ENCODE measurements at regions not wholly inside any gene's neighbourhood (a gene's known extent, or its start where the extent isn't known, plus 50 kb on each side); places are given as distances from the start of the nearest gene placed in this dataset.
"Not testable (repeated sequence)": the region's sequence is repeated elsewhere in the genome, so short reads cannot be mapped to it uniquely, and the experiment has no call there.

DNA sequence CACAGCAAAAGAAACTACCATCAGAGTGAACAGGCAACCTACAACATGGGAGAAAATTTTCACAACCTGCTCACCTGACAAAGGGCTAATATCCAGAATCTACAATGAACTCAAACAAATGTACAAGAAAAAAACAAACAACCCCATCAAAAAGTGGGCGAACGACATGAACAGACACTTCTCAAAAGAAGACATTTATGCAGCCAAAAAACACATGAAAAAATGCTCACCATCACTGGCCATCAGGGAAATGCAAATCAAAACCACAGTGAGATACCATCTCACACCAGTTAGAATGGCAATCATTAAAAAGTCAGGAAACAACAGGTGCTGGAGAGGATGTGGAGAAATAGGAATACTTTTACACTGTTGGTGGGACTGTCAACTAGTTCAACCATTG, 207.8 kb downstream of the USP6NL start:
- not testable (repeated sequence) for DNase-seq (ENCODE audit: low read depth)

DNA sequence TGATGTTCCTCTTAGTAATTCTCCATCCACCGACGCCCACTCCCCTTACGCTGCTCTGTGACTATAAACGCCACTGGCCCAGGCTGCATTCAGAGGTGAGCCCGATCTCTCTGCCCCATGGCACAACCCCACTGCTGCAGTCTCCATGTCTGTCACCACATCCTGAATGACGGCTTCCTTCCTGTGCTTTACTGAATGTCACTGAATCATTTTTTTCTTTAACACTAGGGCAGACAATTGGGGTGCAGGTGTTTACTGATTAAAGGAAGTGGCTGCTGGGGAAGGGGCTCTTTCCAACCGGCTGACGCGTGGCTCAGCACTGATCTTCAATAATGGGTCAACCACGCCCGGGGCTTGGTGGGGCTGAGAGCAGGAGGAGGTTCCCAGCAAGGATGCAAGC, 208.3 kb downstream of the USP6NL start:
- peak; percentile 31 for DNase-seq (ENCODE audit: low read depth)

DNA sequence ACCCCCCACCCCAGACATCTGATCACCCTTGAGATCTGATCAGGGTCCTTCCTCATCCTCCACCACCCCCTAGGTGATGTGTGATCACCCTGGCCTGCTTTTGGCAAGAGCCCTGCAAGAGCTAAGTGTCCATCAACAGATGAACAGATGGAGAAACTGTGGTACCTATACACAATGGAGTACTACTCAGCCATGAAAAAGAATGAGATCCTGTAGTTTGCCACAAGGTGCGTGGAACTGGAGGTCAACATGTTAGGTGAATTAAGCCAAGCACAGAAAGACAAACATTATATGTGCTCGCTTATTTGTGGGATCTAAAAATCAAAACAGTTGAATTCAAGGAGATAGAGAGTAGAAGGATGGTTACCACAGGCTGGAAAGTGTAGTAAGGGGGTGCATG, 209.1 kb downstream of the USP6NL start:
- DNase-seq (ENCODE audit: low read depth): no peak

DNA sequence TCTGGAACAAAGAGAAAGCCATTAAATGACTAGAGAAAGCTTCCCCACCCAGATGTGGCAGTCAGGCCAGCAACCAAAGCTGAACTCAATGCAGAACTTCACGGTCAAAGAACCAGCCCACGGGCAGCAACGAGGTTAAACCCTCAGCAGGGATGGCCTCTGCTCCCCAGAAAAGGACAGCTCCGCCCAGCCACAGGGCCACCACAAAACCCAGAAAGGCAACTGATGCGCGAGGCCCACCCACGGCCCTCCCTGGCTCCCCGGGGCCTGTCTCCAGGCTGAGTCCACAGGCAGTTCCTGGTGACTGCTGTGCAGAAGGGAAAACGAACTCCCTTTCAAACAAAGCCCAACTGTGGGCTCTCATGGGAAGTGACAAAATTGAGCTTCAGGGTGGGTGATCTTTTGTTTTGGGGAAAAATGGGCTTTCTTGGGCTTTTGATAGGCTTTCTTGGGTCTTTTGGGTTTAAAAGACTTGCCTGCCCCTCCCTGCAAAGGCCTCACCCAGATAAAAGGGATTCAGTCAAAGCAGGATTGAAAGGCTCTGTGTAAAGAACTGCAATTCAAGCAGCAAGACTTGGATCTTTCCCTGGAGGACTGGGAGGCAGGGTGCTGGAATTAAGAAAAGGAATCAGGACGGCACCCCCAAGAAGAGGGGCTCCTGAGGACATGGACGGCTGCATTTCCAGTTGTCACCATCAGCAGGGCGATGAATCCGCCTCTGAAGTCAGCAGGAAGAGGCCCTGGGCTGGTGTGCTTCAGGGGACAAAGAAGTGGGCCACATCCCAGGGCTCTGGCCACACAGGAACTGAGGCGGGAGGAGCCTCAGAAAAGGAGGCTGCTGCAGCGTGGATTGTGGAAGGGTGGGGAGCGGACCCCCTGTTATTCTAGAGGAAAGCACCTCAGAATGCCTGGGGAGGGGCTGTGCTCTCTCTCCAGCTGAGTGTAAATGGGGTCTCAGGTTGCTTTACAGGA, 209.9 kb downstream of the USP6NL start:
- no peak for DNase-seq (ENCODE audit: low read depth)

DNA sequence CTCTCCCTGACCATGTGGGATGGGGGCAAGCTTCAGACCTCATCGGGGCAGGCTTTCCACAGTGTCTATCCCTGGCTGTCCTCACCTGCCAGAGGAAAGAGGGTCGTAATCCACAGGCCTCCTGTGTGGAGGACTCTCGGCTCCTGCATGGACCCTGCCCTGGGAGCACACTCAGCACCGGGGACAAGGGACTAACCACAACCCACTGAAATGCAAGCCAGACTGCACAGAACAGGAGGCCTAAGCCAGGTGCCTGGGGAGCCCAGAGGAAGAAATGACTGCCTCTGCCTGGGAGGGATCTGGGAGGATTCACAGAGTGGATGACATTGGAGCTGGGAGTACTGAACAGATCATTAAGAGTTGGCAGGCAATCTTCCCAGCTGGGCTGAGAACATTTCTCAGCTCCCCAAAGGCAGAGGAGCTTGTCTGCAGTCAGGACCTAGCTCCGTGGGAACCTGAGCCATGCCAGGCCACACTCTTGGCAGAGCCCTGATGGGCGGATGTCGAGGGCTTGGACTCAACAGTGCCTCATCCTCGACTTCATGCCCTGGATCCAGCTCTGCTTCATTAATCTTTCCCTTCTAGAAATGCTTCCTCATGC, 213.4 kb downstream of the USP6NL start:
- DNase-seq (ENCODE audit: low read depth): no peak

DNA sequence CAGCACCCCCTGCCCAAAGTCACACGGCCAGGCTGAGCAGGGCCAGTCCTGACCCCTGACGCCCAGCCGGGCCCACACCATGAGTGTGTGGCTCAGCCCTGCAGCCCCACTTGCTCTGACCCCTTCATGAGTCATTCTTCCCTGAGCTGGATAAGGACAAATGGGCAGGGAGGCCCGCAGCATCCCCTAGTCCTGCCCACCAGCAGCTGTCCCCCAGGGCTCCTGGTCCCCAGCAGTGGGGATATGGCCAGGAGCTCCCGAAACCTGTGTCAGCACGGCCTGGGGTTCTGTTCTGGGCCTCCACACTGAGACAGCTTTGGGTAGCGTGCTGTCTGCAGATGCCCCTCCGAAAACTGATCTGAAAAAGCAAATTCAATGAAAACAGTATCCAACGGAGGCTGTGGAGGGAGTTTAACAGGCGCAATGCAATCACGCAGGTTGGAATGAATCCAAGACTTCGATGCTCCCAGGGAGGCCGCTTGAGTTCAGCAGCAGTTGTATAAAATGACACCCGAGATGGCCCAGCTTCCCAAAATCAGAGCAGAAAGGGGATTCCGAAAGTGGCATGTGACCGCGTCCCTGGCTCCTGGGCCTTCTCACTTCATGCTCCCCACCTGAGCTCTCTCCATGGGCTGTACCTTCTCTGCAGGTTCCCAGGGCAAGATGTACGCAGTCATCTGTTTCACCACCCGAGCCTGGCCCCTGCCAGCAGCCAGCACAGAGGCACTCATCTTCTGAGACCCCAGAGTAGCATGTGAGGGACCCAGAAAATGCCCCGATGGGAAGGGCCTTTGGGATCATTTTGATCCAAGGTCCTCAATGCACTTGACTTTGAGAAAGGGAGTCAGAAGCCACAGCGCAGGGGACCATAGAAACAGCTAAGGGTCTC, 214.1 kb downstream of the USP6NL start:
- no peak for DNase-seq (ENCODE audit: low read depth)

DNA sequence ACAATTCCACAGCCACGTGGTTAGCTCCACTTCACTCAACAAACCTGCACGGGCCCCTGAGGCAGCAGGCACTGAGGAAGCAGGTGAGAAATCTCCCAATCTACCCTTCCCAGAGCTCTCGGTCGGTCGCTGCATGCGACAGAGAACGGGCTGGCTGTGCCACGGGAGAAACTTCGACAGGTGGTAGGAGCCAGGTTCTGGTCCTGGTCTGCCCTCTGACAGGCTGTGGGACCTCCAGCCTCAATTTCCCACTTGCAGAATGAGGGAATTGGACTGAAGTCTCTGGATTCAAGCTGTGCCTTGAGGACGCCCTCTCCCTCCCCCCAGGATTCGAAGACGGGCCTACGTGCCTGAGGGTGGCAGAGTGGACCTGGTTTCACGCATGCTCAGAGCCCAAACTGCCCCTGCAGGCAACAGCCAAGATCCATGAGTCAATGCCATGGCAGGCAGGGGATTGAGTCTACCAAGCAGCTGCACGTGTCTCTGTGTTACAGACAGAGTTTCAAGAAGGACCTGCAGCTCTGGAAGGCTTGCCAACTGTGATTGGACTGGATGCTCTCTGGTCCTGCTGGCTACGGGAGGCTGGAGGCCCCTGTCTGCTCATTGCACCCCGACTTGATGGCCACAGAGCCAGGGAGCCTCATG, 215.0 kb downstream of the USP6NL start:
- DNase-seq (ENCODE audit: low read depth): no peak

DNA sequence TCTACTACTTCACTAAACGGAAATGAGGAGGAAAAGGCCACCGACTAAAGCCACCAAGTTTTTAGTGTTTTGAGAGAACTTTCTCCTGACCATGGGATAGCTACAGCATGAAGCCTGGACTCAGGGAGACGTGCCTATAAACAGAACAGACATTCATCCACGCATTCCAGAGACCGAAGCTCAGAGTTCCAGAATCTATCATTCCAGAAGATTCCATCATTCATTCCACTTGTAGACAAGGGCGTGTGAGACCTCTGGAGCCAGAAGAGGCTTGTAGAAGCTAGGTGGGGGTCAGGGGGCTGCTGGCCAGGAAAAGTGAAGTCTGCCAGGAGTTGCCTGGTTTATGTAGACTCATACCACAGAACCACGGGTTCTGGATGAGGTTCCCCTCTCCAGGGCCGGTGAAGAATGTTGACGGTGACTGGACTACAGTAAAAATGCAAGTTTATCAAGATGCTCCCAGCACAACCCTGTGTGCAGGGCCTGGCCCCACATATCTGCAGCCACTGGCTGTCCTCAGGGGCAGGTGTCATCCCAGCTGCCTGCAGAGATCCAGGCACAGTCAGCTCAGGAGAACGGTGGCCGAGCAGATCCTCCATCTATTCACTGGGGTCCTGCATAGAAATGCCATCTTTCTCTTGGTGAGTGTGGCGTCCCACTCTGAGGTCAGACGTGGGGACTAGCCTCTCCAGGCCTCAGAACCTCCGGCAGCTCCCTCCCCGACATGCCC, 215.7 kb downstream of the USP6NL start:
- DNase-seq (ENCODE audit: low read depth): no peak

DNA sequence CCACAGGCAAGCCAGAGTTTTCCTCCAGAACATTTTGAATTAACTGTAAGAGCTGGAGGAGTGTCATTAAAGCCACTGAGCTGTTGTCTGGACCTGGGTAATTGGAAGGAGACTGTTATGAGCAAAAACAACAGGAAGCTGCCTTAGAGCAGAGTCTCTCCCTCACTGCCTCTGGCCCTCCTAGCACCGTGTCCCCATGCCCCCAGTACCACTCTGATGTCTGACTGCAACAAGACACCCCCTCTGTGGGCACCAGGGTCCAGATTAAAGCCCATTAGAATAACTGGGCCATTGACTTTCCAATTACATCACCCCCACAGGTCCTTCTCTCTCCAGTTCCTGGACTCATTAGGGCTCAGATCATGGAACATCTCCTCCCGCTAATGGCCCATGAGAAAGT, 216.3 kb downstream of the USP6NL start:
- DNase-seq (ENCODE audit: low read depth): no peak

DNA sequence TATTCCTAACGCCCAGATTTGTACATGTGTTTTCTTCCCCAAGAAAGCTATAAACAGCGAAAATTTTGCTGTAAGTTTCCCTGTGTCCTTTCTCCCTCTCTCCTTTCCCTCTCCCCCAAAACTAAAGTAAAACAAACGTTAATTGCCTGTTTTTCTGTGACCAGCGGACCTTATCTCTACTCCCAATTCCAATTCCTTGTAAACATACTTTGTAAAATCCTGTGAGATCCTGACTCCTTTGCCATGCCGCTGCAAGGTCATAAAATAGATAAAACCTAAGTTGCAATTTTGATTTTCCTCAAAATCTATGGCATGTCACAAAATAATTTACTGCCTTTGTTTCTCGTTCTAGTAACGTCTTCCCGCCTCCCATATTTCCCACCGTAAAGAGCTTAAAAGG, 217.6 kb downstream of the USP6NL start:
- no peak for DNase-seq (ENCODE audit: low read depth)

DNA sequence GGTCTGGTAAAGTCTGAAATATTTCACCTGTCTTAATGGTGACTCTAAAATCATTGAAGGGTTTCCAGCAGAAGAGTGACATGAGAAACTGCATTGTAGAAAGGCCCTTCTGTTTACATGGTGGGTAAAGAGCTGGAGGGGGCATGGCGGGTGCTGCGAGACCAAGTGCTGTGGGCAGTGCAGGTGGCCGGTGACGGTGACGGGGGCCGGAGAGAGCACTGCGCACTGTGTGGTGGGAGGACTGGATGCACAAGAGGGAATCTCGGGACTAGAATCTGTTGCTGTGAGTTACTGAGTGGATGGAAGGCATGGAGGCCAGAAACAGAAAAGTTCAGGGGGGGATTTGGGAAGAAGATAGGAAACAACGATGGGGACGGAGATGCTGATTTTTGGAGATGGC, 218.7 kb downstream of the USP6NL start:
- no peak for DNase-seq (ENCODE audit: low read depth)

DNA sequence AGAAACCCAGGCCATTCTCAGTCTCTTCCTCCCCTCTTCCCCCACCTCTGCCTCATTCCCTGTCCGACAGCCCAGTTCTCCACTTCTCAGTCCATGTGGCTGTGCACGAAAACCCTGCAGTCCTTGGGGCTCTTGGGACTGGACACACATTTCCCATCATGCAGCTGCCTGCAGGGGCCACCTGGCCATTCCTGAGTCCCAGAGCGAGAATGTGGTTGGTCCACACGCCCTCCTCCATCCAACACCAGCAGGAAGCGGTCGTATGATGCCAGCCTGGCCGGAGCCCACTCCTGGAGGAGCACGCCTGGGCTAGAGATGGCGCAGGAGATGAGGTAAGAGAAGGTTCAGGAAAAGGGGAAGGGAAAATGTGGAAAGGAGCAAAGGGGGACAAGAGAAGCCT, 222.5 kb downstream of the USP6NL start:
- no peak for DNase-seq (ENCODE audit: low read depth)

DNA sequence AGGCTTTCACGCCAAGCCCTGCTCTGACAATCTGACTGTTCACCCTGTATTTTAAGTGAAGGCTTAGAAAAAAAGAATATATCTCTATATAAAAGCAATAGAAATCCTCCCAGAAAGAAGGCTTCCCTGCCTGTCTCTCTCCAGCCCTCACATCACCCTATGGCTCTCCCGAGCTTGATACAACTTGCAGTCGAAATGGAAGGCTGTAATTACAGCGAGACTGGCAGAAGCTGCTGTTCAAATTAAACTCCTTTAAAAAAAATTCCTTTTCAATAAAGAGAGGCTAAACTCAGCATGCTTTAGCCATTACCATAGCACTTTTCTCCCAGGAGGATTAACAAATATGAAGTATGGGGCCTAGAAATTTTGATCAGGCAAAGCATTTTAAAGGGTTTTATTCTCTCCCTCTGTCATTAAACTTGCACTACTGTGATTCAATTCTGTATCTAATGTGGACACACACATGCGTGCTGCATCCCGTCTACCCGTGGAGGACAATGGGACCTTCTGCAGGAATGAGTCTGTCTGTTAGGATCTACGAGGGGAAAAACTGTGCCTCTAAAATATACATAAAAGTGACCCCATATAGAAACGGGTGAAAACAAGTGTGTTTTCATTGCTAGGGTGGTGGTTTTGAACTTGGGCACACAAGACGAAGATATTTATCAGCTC, 223.8 kb downstream of the USP6NL start:
- DNase-seq (ENCODE audit: low read depth): no peak

DNA sequence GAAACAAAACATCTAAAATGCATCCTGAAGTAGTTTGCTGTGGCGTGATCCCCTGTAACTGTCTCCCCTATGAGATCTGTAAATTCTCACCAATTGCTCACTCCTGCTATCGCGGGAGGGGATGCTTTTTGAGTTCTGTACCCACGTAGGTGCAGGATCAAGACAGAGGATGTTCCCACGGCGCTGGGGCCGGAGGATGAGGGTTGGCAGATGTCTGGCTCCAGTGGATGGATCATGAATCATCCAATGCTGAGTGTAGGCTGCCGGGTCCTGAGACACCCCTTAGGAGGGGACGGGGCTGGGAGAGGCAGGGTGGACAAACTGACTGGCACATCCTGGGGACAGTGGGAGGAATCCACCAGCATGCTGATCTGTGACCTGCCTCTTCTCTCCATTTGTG, 224.4 kb downstream of the USP6NL start:
- no peak for DNase-seq (ENCODE audit: low read depth)

Measured in activated T-cell treated with anti-CD3 and anti-CD28 coated beads for 48 hours (primary cell).